Liver (tissue), 8 donors: ENCODE measurements at regions not wholly inside any gene's neighbourhood (a gene's known extent, or its start where the extent isn't known, plus 50 kb on each side); places are given as distances from the start of the nearest gene placed in this dataset.

Experiments used
- DNase-seq: peaks from one replicate; pipeline ENCODE4 v3.0.0-alpha.2; 2017; ENCODE audit warnings: low spot score
- H3K27ac ChIP-seq, 2 donors: one replicate each; pipeline ENCODE4 v1.7.0; 2013; ENCODE audit warnings: inconsistent platforms in 2 of 2, low read length in 2 of 2, control low read depth in 1 of 2, low read depth in 1 of 2, mild to moderate bottlenecking in 1 of 2
- H3K27me3 ChIP-seq, 4 donors: one replicate each; pipeline versions ENCODE4 v1.6.1 to v1.7.0; 2013; ENCODE audit warnings: low read length in 3 of 4, inconsistent platforms in 1 of 4, mild to moderate bottlenecking in 1 of 4, moderate library complexity in 1 of 4; ENCODE audit not compliant: control insufficient read depth in 4 of 4, insufficient read depth in 4 of 4
- H3K36me3 ChIP-seq, 4 donors: one replicate each; pipeline versions ENCODE4 v1.6.1 to v1.7.0; 2013; ENCODE audit warnings: low read length in 3 of 4, mild to moderate bottlenecking in 3 of 4, low read depth in 1 of 4, moderate library complexity in 1 of 4; ENCODE audit not compliant: control insufficient read depth in 4 of 4, insufficient read depth in 3 of 4
- H3K4me1 ChIP-seq, 4 donors: one replicate each; pipeline versions ENCODE4 v1.6.1 to v1.7.0; 2013; ENCODE audit warnings: low read length in 3 of 4, mild to moderate bottlenecking in 3 of 4, moderate library complexity in 1 of 4; ENCODE audit not compliant: control insufficient read depth in 4 of 4, insufficient read depth in 4 of 4
- H3K4me3 ChIP-seq, 3 donors: one replicate each; pipeline versions ENCODE4 v1.6.1 to v1.7.0; 2013; ENCODE audit warnings: low read length in 3 of 3, control low read depth in 1 of 3, low read depth in 1 of 3, mild to moderate bottlenecking in 1 of 3
- H3K9ac ChIP-seq, 2 donors: one replicate each; pipeline ENCODE4 v1.7.0; 2013; ENCODE audit warnings: low read length in 2 of 2, mild to moderate bottlenecking in 2 of 2, moderate library complexity in 2 of 2, control low read depth in 1 of 2, low read depth in 1 of 2
- H3K9me3 ChIP-seq, 4 donors: one replicate each; pipeline versions ENCODE4 v1.6.1 to v1.7.0; 2013; ENCODE audit warnings: low read length in 3 of 4; ENCODE audit not compliant: control insufficient read depth in 4 of 4
- FOXA1 ChIP-seq: IDR thresholded peaks from 2 replicates; pipeline ENCODE4 v1.6.1; 2016; ENCODE audit warnings: antibody characterized with exemption
- FOXA2 ChIP-seq: IDR thresholded peaks from 2 replicates; pipeline ENCODE4 v1.6.1; 2016; ENCODE audit warnings: antibody characterized with exemption
- GABPA ChIP-seq, 2 donors: IDR thresholded peaks in 1 of 2; conservative IDR thresholded peaks in 1 of 2; 2 replicates each; pipeline ENCODE4 v1.6.1; 2016; ENCODE audit warnings: antibody characterized with exemption in 2 of 2, mild to moderate bottlenecking in 1 of 2, moderate library complexity in 1 of 2
- HNF4A ChIP-seq, 2 donors: conservative IDR thresholded peaks; 2 replicates each; pipeline ENCODE4 v1.6.1; 2016; ENCODE audit warnings: antibody characterized with exemption in 2 of 2, mild to moderate bottlenecking in 2 of 2
- HNF4G ChIP-seq: IDR thresholded peaks from 2 replicates; pipeline ENCODE4 v1.6.1; 2016; ENCODE audit warnings: antibody characterized with exemption
- JUND ChIP-seq, 2 donors: IDR thresholded peaks; 2 replicates each; pipeline ENCODE4 v1.6.1; 2016; ENCODE audit warnings: antibody characterized with exemption in 2 of 2
- NR2F2 ChIP-seq: IDR thresholded peaks from 2 replicates; pipeline ENCODE4 v1.6.1; 2016; ENCODE audit warnings: antibody characterized with exemption
- RAD21 ChIP-seq, 2 donors: IDR thresholded peaks; 2 replicates each; pipeline ENCODE4 v1.6.1; 2016; ENCODE audit warnings: antibody characterized with exemption in 2 of 2, mild to moderate bottlenecking in 2 of 2
- RXRA ChIP-seq, 2 donors: IDR thresholded peaks; 2 replicates each; pipeline ENCODE4 v1.6.1; 2017 to 2018; ENCODE audit warnings: antibody characterized with exemption in 2 of 2, mild to moderate bottlenecking in 1 of 2
- TAF1 ChIP-seq: conservative IDR thresholded peaks from 2 replicates; pipeline ENCODE4 v1.6.1; 2016; ENCODE audit warnings: antibody characterized with exemption, mild to moderate bottlenecking
- WGBS: extraction: QIAGEN DNeasy Blood & Tissue Kit; methylation state at CpG from one replicate; pipeline ENCODE4 v1.1.7; 2013; 5-methylcytosine and 5-hydroxymethylcytosine counted together
- TF ChIP-seq, protein P1 (sequence below): IDR thresholded peaks from 2 replicates; pipeline ENCODE4 v1.6.1; 2016; ENCODE audit warnings: antibody characterized with exemption
- TF ChIP-seq, protein P2 (sequence below): IDR thresholded peaks from 2 replicates; pipeline ENCODE4 v1.6.1; 2016; ENCODE audit warnings: antibody characterized with exemption, mild to moderate bottlenecking
- TF ChIP-seq, protein P3 (sequence below): fragments of 150-350 bp; IDR thresholded peaks from 2 replicates; pipeline ENCODE4 v1.5.1; 2017; ENCODE audit warnings: improper control_type of control experiment, low read depth, low read length; ENCODE audit not compliant: missing input control
- donor health status: healthy.
- donor health status: healthy.
- donor health status: healthy.
- donor health status: healthy.
- donor health status: healthy.

DNA sequence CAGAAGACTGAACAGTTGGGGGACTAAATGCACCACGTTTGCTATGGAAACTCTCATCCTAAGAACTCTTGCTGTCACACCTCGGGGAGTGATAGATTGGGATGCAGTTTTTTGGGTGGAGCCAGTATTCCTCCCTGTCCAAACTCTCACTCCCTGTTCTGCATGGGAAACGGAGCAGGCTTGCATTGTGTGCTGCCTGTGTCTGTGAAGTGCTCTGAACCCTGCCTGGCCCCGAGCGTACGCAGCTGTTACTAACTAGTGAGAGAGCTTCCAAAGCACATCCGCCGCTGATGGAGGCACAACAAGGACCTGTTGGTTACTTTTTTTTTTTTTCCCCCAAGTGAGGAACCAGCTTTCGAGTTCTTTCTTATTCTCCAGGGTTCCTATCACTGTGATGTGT is 195.5 kb downstream of the ANAPC1 start:
- 86% methylated on average over 9 of the region's 9 CpGs for WGBS
- no peak overlapping the region for H3K9ac ChIP-seq
- H3K27ac ChIP-seq: no peak overlapping the region
- no peaks in the 10 kb centered on the region for H3K36me3 ChIP-seq
- H3K4me1 ChIP-seq: peaks cover 0 to 4% (median 1%) of the 10 kb centered on the region in 4 donors
- no peak for TF ChIP-seq RXRA (IDR thresholded peaks at IDR 0.05)
- TF ChIP-seq, protein P1, sequence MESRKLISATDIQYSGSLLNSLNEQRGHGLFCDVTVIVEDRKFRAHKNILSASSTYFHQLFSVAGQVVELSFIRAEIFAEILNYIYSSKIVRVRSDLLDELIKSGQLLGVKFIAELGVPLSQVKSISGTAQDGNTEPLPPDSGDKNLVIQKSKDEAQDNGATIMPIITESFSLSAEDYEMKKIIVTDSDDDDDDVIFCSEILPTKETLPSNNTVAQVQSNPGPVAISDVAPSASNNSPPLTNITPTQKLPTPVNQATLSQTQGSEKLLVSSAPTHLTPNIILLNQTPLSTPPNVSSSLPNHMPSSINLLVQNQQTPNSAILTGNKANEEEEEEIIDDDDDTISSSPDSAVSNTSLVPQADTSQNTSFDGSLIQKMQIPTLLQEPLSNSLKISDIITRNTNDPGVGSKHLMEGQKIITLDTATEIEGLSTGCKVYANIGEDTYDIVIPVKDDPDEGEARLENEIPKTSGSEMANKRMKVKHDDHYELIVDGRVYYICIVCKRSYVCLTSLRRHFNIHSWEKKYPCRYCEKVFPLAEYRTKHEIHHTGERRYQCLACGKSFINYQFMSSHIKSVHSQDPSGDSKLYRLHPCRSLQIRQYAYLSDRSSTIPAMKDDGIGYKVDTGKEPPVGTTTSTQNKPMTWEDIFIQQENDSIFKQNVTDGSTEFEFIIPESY: no peak
- no peak for TF ChIP-seq HNF4G
- no peak for TF ChIP-seq TAF1
- TF ChIP-seq FOXA2: no peak
- TF ChIP-seq, protein P2, sequence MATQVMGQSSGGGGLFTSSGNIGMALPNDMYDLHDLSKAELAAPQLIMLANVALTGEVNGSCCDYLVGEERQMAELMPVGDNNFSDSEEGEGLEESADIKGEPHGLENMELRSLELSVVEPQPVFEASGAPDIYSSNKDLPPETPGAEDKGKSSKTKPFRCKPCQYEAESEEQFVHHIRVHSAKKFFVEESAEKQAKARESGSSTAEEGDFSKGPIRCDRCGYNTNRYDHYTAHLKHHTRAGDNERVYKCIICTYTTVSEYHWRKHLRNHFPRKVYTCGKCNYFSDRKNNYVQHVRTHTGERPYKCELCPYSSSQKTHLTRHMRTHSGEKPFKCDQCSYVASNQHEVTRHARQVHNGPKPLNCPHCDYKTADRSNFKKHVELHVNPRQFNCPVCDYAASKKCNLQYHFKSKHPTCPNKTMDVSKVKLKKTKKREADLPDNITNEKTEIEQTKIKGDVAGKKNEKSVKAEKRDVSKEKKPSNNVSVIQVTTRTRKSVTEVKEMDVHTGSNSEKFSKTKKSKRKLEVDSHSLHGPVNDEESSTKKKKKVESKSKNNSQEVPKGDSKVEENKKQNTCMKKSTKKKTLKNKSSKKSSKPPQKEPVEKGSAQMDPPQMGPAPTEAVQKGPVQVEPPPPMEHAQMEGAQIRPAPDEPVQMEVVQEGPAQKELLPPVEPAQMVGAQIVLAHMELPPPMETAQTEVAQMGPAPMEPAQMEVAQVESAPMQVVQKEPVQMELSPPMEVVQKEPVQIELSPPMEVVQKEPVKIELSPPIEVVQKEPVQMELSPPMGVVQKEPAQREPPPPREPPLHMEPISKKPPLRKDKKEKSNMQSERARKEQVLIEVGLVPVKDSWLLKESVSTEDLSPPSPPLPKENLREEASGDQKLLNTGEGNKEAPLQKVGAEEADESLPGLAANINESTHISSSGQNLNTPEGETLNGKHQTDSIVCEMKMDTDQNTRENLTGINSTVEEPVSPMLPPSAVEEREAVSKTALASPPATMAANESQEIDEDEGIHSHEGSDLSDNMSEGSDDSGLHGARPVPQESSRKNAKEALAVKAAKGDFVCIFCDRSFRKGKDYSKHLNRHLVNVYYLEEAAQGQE: no peak
- TF ChIP-seq HNF4A (conservative IDR thresholded peaks at IDR 0.05): no peak
- TF ChIP-seq, protein P3, sequence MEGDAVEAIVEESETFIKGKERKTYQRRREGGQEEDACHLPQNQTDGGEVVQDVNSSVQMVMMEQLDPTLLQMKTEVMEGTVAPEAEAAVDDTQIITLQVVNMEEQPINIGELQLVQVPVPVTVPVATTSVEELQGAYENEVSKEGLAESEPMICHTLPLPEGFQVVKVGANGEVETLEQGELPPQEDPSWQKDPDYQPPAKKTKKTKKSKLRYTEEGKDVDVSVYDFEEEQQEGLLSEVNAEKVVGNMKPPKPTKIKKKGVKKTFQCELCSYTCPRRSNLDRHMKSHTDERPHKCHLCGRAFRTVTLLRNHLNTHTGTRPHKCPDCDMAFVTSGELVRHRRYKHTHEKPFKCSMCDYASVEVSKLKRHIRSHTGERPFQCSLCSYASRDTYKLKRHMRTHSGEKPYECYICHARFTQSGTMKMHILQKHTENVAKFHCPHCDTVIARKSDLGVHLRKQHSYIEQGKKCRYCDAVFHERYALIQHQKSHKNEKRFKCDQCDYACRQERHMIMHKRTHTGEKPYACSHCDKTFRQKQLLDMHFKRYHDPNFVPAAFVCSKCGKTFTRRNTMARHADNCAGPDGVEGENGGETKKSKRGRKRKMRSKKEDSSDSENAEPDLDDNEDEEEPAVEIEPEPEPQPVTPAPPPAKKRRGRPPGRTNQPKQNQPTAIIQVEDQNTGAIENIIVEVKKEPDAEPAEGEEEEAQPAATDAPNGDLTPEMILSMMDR: no peak
- TF ChIP-seq JUND (IDR thresholded peaks at IDR 0.05): no peak
- TF ChIP-seq NR2F2: no peak
- no peak for TF ChIP-seq FOXA1
- no peak for TF ChIP-seq GABPA (IDR thresholded peaks at IDR 0.05 in 1 of 2, conservative IDR thresholded peaks at IDR 0.05 in 1 of 2)
- no peak overlapping the region for H3K4me3 ChIP-seq
- no peak for DNase-seq
- H3K9me3 ChIP-seq: no peaks in the 10 kb centered on the region
- no peaks in the 10 kb centered on the region for H3K27me3 ChIP-seq

DNA sequence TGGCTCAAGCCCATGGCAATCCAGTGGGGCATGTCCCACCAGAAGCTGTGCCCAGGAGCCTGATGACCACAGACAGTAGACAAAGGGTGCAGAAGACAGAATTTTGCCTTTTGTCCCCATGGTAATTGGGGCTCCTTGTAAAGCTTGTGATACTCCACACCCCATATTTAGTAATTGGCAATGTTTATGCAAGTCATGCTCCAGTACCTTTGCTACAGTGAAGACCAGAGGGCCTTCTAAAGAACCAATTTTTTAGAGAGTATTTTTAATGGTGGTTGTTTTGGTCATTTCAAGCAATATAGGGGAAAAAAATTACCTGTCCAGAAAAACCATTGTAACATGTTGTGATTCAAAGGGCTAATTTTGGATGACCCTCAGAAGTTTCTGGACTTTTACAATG is 194.8 kb downstream of the ANAPC1 start:
- H3K9me3 ChIP-seq: no peaks in the 10 kb centered on the region
- H3K4me1 ChIP-seq: peaks cover 0 to 4% (median 1%) of the 10 kb centered on the region in 4 donors
- H3K36me3 ChIP-seq: no peaks in the 10 kb centered on the region
- no peak for TF ChIP-seq HNF4G
- no peak for TF ChIP-seq RXRA (IDR thresholded peaks at IDR 0.05)
- no peak for TF ChIP-seq RAD21 (IDR thresholded peaks at IDR 0.05)
- TF ChIP-seq FOXA2: no peak
- TF ChIP-seq, protein P2: no peak
- no peak for TF ChIP-seq FOXA1
- H3K27ac ChIP-seq: no peak overlapping the region
- no peak for DNase-seq
- H3K27me3 ChIP-seq: no peaks in the 10 kb centered on the region
- H3K9ac ChIP-seq: no peak overlapping the region
- no peak overlapping the region for H3K4me3 ChIP-seq
